GM19468 (cell line): ENCODE measurements at regions not wholly inside any gene's neighbourhood (a gene's known extent, or its start where the extent isn't known, plus 50 kb on each side); places are given as distances from the start of the nearest gene placed in this dataset.
"Not testable (repeated sequence)": the region's sequence is repeated elsewhere in the genome, so short reads cannot be mapped to it uniquely, and the experiment has no call there.

ENCODE experiments used
- ATAC-seq: cut with Tn5 transposase; IDR thresholded peaks from one replicate; pipeline ENCODE4 v1.9.1; 2021; ENCODE audit warnings: mild to moderate bottlenecking, moderate library complexity, moderate number of reproducible peaks; ENCODE audit not compliant: unreplicated experiment; ENCODE audit errors: extremely low read depth

GRCh38 chr6:8940356-8940755, 505.0 kb upstream of the SLC35B3 start:
- no peak for ATAC-seq

GRCh38 chr6:8939615-8940014, 504.3 kb upstream of the SLC35B3 start:
- no peak for ATAC-seq

GRCh38 chr6:8934318-8934717, 499.0 kb upstream of the SLC35B3 start:
- ATAC-seq, result no peak

DNA sequence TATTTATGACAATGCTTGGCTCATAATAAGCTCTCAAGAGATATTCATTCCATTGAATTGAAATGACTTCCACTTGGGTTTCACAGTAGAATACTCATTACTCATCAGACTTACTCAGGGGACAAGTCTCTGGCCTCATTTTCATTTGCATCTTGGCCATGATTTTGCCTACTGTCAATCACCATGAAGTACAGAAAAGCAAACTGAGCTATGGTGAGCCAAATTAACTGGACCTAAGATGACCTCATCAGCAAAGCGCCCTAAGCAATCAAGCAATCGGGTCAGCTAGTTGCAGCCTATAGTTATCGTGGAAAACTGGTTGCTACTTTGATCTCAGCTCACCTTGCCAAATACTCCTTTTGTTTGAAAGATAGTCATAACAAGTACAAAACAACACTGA, 494.7 kb upstream of the SLC35B3 start:
- no peak for ATAC-seq

- ATAC-seq, result not testable (repeated sequence)
These were observed 484.9 kb upstream of the SLC35B3 start for GRCh38 chr6:8920244-8920643.

GRCh38 chr6:8918196-8918595, 482.9 kb upstream of the SLC35B3 start:
- no peak for ATAC-seq

DNA sequence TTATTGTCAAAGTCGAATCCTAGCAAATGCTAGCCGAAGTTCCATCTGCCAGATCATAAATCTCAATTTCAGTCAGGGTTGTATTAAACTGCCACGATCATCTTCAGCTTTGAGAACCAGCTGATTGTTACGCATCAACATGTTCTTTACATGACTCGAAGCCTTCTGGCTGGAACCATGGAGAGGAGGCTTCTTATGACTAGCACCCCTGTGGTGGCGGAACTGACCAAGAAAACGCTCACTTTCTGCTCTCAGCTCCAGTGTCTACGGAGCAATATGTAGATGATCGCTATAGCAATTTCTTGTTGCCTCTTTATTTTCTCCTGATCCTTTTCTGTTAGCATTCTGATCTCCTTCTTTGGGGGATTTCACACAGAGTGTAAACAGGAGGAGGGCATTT, 479.4 kb upstream of the SLC35B3 start:
- no peak for ATAC-seq

- ATAC-seq, result no peak
These were observed 473.3 kb upstream of the SLC35B3 start for GRCh38 chr6:8908638-8909037.

GRCh38 chr6:8906699-8907098, 471.4 kb upstream of the SLC35B3 start:
- no peak for ATAC-seq

- no peak for ATAC-seq
These were observed 470.4 kb upstream of the SLC35B3 start for GRCh38 chr6:8905757-8906156.

DNA sequence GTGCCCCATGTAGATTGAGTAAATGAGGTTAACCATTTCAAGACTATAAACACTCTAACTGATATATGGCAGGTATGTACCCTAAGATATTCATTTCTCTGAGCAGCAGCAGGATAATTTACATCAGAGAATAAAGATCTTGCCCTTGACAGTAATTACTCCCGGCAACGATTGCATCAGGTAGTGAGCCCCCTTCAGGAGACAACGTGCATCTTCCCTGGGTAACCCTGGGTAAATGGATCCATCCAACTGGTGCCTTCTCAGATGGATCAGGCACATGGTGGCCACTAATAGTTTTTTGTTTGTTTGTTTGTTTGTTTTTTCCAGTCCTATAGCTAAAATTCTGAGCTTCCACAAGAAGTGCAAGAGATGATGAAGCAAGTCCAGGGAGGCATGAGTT, 469.4 kb upstream of the SLC35B3 start:
- no peak for ATAC-seq

- ATAC-seq, result no peak
These were observed 464.7 kb upstream of the SLC35B3 start for GRCh38 chr6:8900056-8900455.

DNA sequence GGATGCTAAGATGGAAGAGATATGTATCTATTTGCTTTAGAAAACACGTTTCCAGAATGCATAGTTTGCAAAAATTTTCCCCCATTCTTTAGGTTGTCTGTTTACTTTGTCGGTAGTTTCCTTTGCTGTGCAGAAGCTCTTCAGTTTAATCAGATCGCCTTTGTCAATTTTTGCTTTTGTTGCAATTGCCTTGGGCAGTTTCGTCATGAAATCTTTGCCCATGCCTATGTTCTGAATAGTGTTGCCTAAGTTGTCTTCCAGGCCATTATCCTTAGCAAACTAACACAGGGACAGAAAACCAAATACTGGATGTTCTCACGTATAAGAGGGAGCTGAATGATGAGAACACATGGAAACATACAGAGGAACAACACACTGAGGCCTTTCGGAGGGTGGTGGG, 454.2 kb upstream of the SLC35B3 start:
- ATAC-seq, result no peak

GRCh38 chr6:8888468-8888867, 453.1 kb upstream of the SLC35B3 start:
- ATAC-seq, result no peak

DNA sequence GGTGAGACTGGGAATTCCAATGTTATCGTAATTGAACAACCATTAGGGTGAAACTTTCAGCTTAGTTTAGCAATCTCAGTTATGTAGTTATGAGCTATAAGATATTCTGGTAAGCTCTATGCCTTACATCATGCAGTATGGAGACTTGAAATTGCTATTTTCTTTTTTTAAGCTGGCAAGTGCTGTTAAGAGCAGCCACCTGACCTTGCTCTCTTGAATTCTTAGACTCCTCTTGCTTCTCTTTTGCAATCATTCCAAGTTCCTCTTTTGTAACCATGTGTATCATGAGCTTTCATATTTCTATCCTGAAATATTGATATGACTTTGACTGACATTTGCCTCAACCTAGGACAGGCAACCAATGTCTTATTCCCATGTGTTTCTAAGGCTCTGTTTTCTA, 446.3 kb upstream of the SLC35B3 start:
- ATAC-seq, result no peak

DNA sequence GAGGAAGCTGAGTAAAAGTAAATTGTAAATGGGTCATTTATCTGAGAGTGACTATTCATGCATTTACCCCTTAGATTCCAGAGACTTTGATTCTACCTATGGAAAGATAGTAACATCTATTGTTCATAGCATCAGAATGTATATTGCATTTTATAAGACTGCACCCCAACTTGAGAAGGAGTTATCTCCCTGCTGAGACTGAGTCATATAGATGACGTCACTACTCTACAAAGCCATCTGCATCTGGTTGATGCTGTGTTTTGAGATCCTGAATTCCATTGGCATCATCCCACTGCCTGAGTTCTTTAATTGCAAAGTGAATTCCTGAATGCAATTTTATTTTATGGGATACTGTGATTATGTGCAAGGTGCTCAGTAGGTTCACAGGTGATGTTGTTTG, 444.0 kb upstream of the SLC35B3 start:
- ATAC-seq, result no peak

DNA sequence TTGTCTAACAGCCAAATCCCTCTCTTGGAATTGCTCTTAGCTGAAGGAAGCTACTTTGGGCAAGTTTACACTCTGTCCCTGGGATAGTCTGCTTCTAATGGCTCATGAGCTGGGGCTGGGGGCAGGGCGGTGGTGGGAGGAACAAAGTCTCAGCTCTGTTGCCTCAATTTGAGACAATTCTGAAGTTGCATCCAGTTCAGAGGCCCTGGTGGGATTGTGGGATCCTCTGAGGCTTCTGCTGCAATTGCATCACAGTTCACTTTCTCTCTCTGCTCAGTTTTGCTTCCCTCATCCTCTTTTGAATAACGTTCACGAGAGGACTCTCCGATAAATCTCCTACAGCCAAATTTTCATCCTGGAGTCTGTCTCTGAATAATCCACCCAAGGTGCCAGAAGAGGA, 440.6 kb upstream of the SLC35B3 start:
- no peak for ATAC-seq

- ATAC-seq, result no peak
These were observed 437.2 kb upstream of the SLC35B3 start for GRCh38 chr6:8872589-8872988.

DNA sequence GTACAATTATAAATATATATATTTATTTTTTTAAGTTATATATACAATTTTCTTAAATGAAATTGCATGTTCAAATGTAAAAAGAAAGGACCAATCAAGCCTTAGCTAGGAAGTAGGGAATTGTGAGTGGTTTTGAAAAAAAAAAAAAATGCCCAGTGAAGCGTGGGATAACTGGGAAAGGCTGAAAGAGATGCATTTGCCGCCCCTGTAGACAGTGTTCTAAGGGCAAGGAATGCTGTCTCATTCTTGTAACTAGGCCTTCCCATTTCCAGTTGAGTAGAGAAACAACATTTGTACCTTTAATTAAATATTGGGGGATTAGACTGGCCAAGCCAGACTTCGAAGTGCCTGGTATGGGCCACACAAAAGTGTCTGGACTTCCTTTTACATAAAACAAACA, 430.1 kb upstream of the SLC35B3 start:
- ATAC-seq, result no peak

DNA sequence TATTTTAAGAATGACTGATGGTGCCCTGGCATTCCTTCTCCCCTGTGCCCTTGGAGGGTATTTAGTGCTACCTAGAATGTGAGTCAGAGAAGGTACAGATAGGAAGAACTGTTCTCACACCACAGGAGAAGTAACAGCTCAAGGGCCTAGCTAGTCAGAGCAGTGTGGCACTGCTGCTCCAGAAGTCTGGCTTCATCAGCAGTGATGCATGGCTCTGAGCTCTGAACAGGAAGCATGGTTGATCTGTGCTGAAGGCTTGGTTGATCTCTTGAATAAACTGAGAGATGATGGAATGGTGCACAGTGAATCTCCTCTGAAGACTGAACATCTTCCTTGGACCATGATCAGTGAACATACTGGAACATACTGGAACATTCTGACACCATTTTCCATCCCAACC, 425.3 kb upstream of the SLC35B3 start:
- ATAC-seq, result no peak

DNA sequence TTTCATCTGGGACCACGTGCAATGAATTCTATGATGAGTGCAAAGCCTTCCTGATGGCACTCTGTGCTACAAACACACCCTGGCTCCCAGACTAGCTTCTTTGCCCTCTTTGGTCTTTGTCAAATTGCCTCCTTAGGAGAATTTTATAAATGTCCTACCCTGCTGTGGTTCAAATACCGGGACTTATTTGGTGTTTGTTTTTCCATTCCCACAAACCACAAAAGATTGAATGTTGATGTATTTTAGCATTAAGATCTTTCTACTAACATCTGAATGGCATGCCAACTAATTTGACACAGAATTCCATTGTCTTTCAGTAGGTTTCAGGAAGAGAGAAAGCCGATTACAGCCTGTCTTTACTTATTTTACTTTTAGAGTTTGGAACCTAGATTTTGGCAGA, 424.2 kb upstream of the SLC35B3 start:
- no peak for ATAC-seq

DNA sequence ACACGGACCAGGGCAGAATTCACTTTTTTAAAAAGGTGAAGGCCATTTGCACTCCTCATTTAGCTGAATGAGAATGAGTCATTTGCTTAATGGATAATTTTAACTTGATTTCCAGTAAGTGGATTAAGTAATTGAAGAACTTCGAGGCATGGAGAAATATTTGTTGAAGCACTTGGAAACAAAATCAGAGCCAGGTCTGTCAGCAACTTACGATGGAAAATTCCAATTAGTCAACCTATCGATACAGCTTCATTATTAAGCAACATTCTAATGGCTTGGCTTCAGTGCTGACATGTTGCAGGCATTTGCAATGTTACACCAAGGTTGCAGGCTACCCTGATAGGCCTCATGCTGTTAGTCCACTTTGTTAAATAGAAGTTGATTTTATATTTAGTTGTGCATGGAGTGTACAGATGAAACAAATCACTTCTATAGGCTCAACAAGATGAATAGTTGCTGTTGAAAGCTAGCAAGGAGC, 423.5 kb upstream of the SLC35B3 start:
- no peak for ATAC-seq

DNA sequence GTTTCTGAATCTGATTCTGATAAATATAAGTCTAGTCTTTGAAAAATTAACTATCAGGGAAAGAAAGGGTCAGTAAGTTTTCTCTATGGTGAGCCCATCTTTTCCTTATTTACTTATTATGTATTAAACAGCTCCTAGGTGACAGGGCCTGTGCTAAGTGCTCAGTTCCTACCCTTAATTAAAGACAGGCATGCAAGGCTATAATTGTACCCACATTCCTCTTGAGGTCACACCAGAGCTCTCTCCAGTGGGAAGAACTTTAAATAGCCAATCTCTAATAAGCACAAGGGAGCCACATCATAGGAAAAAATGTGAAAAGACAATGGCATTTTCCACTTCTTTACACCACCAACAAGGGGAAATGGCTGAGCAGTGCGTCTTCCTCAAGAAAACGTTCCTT, 421.8 kb upstream of the SLC35B3 start:
- ATAC-seq, result no peak
